ENCODE measurements at regions not wholly inside any gene's neighbourhood (a gene's known extent, or its start where the extent isn't known, plus 50 kb on each side); places are given as distances from the start of the nearest gene placed in this dataset.

DNA sequence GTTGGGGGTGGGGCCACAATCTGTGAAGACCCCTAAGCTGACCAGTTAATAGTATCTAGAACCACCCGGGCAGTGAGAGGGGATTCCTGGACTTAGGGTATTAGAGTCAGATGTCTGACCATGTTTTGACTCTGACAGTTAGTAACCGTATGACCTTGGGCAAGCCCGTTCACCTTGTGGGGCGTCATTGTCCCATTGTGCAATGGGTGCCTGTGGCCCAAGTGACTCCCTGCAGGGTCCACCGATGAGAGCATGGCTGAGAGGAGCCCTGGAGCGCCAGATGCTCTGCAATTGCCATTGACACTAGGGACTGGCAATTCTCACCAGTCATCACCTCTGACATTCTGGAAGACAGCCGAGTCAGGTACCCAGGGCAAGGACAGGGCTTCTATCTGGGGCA lies 225.9 kb upstream of the CSF3R start:
- TF ChIP-seq, protein P1, sequence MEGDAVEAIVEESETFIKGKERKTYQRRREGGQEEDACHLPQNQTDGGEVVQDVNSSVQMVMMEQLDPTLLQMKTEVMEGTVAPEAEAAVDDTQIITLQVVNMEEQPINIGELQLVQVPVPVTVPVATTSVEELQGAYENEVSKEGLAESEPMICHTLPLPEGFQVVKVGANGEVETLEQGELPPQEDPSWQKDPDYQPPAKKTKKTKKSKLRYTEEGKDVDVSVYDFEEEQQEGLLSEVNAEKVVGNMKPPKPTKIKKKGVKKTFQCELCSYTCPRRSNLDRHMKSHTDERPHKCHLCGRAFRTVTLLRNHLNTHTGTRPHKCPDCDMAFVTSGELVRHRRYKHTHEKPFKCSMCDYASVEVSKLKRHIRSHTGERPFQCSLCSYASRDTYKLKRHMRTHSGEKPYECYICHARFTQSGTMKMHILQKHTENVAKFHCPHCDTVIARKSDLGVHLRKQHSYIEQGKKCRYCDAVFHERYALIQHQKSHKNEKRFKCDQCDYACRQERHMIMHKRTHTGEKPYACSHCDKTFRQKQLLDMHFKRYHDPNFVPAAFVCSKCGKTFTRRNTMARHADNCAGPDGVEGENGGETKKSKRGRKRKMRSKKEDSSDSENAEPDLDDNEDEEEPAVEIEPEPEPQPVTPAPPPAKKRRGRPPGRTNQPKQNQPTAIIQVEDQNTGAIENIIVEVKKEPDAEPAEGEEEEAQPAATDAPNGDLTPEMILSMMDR (IDR thresholded peaks at IDR 0.05): no peak
- TF ChIP-seq EP300 (IDR thresholded peaks at IDR 0.05; ENCODE audit: low read depth) (no peak), POLR2A (IDR thresholded peaks at IDR 0.05) (no peak)

All from transverse colon (tissue), 3 donors.